ENCODE measurements at regions not wholly inside any gene's neighbourhood (a gene's known extent, or its start where the extent isn't known, plus 50 kb on each side); places are given as distances from the start of the nearest gene placed in this dataset.

DNA sequence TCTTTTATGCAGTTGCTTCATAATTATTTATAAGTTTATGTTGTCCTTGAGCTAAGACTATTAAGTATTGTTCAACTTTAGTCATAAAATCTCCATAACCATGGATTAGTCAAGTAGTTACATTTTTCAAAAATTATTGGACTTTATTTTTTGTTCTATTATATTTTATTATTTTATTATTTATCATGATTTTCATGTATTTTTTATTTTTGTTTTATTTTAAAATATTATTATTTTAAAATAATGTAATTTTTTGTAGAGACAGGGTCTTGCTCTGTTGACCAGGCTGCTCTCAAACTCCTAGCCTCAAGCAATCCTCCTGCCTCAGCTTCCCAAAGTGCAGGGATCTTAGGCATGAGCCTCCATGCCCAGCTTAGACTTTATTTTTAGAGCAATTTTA is 102.3 kb downstream of the NOC3L start:
- H3K79me2 ChIP-seq (ENCODE audit: insufficient read depth, low read depth, low read length) = no peaks in the 10 kb centered on the region
- no peak for DNase-seq (ENCODE audit: low spot score)
- no peak overlapping the region for H3K4me3 ChIP-seq (ENCODE audit: low read depth, low read length, poor library complexity, severe bottlenecking)
- no TSS peak for BruUV-seq (replicated peaks)
- no peak overlapping the region for H3K27ac ChIP-seq (ENCODE audit: low read depth, low read length, poor library complexity, severe bottlenecking)
- H3K4me1 ChIP-seq (ENCODE audit: insufficient read depth, low read length, poor library complexity, severe bottlenecking) = no peaks in the 10 kb centered on the region
- no peaks in the 10 kb centered on the region for H3K36me3 ChIP-seq (ENCODE audit: insufficient read depth, low read length)
- POLR2A ChIA-PET = no interaction called here
- CTCF ChIA-PET (ENCODE audit: unreplicated experiment) = no interaction called here
- no peak overlapping the region for H2AFZ ChIP-seq (ENCODE audit: low read length)
- no peaks in the 10 kb centered on the region for H4K20me1 ChIP-seq (ENCODE audit: insufficient read depth, low read length)
- H3K9me3 ChIP-seq (ENCODE audit: low read length) = no peaks in the 10 kb centered on the region
- no peak overlapping the region for H3K4me2 ChIP-seq (ENCODE audit: low read length)
- intact Hi-C loops (cut with micrococcal nuclease; ENCODE audit: unreplicated experiment) = no loop called here
- TF ChIP-seq, protein P1, sequence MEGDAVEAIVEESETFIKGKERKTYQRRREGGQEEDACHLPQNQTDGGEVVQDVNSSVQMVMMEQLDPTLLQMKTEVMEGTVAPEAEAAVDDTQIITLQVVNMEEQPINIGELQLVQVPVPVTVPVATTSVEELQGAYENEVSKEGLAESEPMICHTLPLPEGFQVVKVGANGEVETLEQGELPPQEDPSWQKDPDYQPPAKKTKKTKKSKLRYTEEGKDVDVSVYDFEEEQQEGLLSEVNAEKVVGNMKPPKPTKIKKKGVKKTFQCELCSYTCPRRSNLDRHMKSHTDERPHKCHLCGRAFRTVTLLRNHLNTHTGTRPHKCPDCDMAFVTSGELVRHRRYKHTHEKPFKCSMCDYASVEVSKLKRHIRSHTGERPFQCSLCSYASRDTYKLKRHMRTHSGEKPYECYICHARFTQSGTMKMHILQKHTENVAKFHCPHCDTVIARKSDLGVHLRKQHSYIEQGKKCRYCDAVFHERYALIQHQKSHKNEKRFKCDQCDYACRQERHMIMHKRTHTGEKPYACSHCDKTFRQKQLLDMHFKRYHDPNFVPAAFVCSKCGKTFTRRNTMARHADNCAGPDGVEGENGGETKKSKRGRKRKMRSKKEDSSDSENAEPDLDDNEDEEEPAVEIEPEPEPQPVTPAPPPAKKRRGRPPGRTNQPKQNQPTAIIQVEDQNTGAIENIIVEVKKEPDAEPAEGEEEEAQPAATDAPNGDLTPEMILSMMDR (conservative IDR thresholded peaks at IDR 0.05; ENCODE audit: low read length) = no peak
- TF ChIP-seq EZH2phosphoT487 (IDR thresholded peaks at IDR 0.05; ENCODE audit: borderline replicate concordance, low read depth, low read length) = no peak
- H3K9me2 ChIP-seq (ENCODE audit: insufficient read depth, low read length) = no peaks in the 10 kb centered on the region

DNA sequence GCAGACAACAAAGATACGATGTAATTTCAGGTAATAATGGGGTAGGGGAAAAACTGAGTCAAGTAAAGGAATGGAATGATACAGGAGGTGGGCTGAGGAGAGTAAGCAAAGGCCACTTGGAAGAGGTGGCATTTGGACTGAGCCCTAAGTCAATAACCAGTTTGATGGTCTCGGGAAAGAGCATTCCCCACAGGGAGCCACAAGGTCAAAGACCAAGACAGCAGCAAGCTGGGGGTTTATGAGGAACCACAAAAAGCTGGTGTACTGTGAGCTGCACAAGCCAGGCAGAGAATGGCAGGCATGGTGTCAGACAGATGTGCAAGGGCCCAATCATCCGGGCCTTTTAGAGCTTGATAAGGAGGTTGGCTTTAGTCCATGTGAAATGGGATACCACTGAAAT is 98.7 kb downstream of the NOC3L start:
- no peaks in the 10 kb centered on the region for H3K9me2 ChIP-seq (ENCODE audit: insufficient read depth, low read length)

DNA sequence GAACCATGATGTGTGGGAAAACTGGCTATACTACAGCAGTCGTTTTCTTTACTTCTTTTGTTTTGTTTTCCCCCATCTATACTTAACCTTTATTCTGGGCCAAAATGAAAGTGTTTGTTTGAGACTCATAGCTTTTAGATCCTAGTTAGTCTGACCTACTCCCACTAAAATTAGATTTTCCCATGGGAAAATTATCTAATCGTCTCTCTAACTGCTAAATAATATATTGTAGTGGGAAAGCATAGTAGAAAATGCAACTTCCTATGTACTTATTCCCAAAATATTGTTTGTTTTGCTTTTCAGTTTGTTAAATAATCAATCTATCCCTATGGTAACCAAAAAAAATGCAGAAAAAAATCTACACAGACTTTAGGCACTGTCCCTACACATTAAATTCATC is 96.6 kb downstream of the NOC3L start:
- BruUV-seq (replicated peaks) = no TSS peak
- H2AFZ ChIP-seq (ENCODE audit: low read length) = no peak overlapping the region

More for the DNA sequence above, 98.7 kb downstream of the NOC3L start:
- Histone ChIP-seq H2AFZ (ENCODE audit: low read length) (no peak overlapping the region), H3K4me3 (ENCODE audit: low read depth, low read length, poor library complexity, severe bottlenecking) (no peak overlapping the region), H4K20me1 (ENCODE audit: insufficient read depth, low read length) (no peaks in the 10 kb centered on the region), H3K9me3 (ENCODE audit: low read length) (no peaks in the 10 kb centered on the region), H3K36me3 (ENCODE audit: insufficient read depth, low read length) (no peaks in the 10 kb centered on the region), H3K27ac (ENCODE audit: low read depth, low read length, poor library complexity, severe bottlenecking) (no peak overlapping the region), H3K4me1 (ENCODE audit: insufficient read depth, low read length, poor library complexity, severe bottlenecking) (no peaks in the 10 kb centered on the region), H3K79me2 (ENCODE audit: insufficient read depth, low read depth, low read length) (no peaks in the 10 kb centered on the region), H3K4me2 (ENCODE audit: low read length) (no peak overlapping the region)
- POLR2A ChIA-PET = no interaction called here
- TF ChIP-seq EZH2phosphoT487 (IDR thresholded peaks at IDR 0.05; ENCODE audit: borderline replicate concordance, low read depth, low read length) = no peak
- TF ChIP-seq, protein P1 (conservative IDR thresholded peaks at IDR 0.05; ENCODE audit: low read length) = no peak
- no TSS peak for BruUV-seq (replicated peaks)
- CTCF ChIA-PET (ENCODE audit: unreplicated experiment) = no interaction called here
- intact Hi-C loops (cut with micrococcal nuclease; ENCODE audit: unreplicated experiment) = no loop called here
- no peak for DNase-seq (ENCODE audit: low spot score)

More for the DNA sequence above, 96.6 kb downstream of the NOC3L start:
- Histone ChIP-seq H3K9me3 (ENCODE audit: low read length) (no peaks in the 10 kb centered on the region), H3K4me1 (ENCODE audit: insufficient read depth, low read length, poor library complexity, severe bottlenecking) (no peaks in the 10 kb centered on the region), H3K9me2 (ENCODE audit: insufficient read depth, low read length) (no peaks in the 10 kb centered on the region), H3K4me2 (ENCODE audit: low read length) (no peak overlapping the region), H3K36me3 (ENCODE audit: insufficient read depth, low read length) (no peaks in the 10 kb centered on the region), H3K4me3 (ENCODE audit: low read depth, low read length, poor library complexity, severe bottlenecking) (no peak overlapping the region), H3K27ac (ENCODE audit: low read depth, low read length, poor library complexity, severe bottlenecking) (no peak overlapping the region), H4K20me1 (ENCODE audit: insufficient read depth, low read length) (no peaks in the 10 kb centered on the region), H3K79me2 (ENCODE audit: insufficient read depth, low read depth, low read length) (no peaks in the 10 kb centered on the region)
- ChIA-PET POLR2A (interaction anchor here (0.6 to 1.1 kb wide), 3 partner anchors 10 to 215 kb away, joined by 3 read pairs; no protein-coding TSS in a partner anchor), CTCF (ENCODE audit: unreplicated experiment) (no interaction called here)
- DNase-seq (ENCODE audit: low spot score) = no peak
- TF ChIP-seq, protein P1 (conservative IDR thresholded peaks at IDR 0.05; ENCODE audit: low read length) = no peak
- TF ChIP-seq EZH2phosphoT487 (IDR thresholded peaks at IDR 0.05; ENCODE audit: borderline replicate concordance, low read depth, low read length) = no peak
- intact Hi-C loops (cut with micrococcal nuclease; ENCODE audit: unreplicated experiment) = no loop called here
